ENCODE measurements at regions not wholly inside any gene's neighbourhood (a gene's known extent, or its start where the extent isn't known, plus 50 kb on each side); places are given as distances from the start of the nearest gene placed in this dataset.

DNA sequence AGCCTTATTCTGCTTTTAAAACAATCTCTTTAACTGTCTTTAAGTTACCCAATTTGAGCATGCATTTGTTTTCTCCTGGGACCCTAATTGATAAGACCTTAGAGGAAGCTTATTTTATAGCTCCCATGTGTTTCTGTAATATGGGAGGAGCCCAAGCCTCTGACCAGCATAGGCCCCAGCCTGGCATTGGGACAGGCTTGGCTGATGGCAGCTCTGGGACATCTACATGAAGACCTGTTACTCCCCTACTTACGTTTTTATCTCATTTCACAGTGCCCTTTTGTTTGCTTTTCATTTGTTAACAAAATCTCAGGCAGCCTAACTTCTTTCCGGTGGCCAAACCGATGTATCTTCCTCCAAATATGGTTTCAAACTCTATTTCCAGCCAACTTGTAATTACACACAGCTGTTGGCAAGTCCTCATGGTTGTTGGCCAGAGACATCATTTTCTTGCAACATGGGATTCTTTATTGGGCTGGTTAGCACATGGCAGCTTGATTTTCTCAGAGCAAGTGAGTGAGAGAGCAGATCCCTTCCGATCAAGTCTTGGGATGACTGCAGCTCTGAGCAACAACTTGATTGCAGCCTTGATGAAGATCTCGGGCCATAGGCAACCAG is 1117.5 kb downstream of the AACS start:
- no peak for TF ChIP-seq GATA2 (IDR thresholded peaks at IDR 0.05; ENCODE audit: low read depth, low read length)
- no peak for TF ChIP-seq GATA3 (IDR thresholded peaks at IDR 0.05; ENCODE audit: low read depth, low read length)

All from SH-SY5Y (cell line).